GM23338 (cell line): ENCODE measurements at regions not wholly inside any gene's neighbourhood (a gene's known extent, or its start where the extent isn't known, plus 50 kb on each side); places are given as distances from the start of the nearest gene placed in this dataset.

ENCODE experiments used
- ATAC-seq: fragments of 200-7000 bp; cut with Tn5 transposase; 3 replicates; pipeline ENCODE4 v1.9.1; 2020
- DNase-seq: peaks from one replicate; pipeline ENCODE4 v3.0.0-alpha.2; 2015; ENCODE audit warnings: low spot score
- H2AFZ ChIP-seq: fragments of 200-600 bp; sonication (generic); 2 replicates; pipeline ENCODE4 v1.8.0; 2016; ENCODE audit warnings: antibody characterized with exemption, mild to moderate bottlenecking, moderate library complexity
- H3F3A ChIP-seq: fragments of 200-600 bp; sonication (generic); replicated peaks from 2 replicates; pipeline ENCODE4 v1.8.0; 2017; ENCODE audit warnings: antibody characterized with exemption, mixed run types, low read depth
- H3K27ac ChIP-seq: fragments of 200-600 bp; sonication (generic); 2 replicates; pipeline ENCODE4 v1.6.1; 2016; ENCODE audit warnings: low read depth
- H3K27me3 ChIP-seq: fragments of 200-600 bp; sonication (generic); 2 replicates; pipeline ENCODE4 v1.8.0; 2016; ENCODE audit warnings: mild to moderate bottlenecking, mixed run types, moderate library complexity; ENCODE audit not compliant: insufficient read depth
- H3K36me3 ChIP-seq: fragments of 200-600 bp; sonication (generic); 2 replicates; pipeline ENCODE4 v1.8.0; 2016; ENCODE audit warnings: mild to moderate bottlenecking; ENCODE audit not compliant: insufficient read depth
- H3K4me1 ChIP-seq: fragments of 200-600 bp; sonication (generic); 2 replicates; pipeline ENCODE4 v1.8.0; 2016; ENCODE audit warnings: mild to moderate bottlenecking, moderate library complexity; ENCODE audit not compliant: insufficient read depth
- H3K4me2 ChIP-seq: fragments of 200-600 bp; sonication (generic); 2 replicates; pipeline ENCODE4 v1.7.1; 2017; ENCODE audit warnings: mixed run types
- H3K4me3 ChIP-seq: fragments of 200-600 bp; sonication (generic); 2 replicates; pipeline ENCODE4 v1.6.1; 2016; ENCODE audit warnings: mixed run types
- H3K79me2 ChIP-seq: fragments of 200-600 bp; sonication (generic); replicated peaks from 2 replicates; pipeline ENCODE4 v1.8.0; 2017; ENCODE audit warnings: mild to moderate bottlenecking; ENCODE audit not compliant: insufficient read depth
- H3K9me2 ChIP-seq: fragments of 200-600 bp; sonication (generic); 2 replicates; pipeline ENCODE4 v1.8.0; 2017; ENCODE audit not compliant: insufficient read depth
- H4K20me1 ChIP-seq: fragments of 200-600 bp; sonication (generic); replicated peaks from 2 replicates; pipeline ENCODE4 v1.8.0; 2017; ENCODE audit warnings: mild to moderate bottlenecking; ENCODE audit not compliant: insufficient read depth
- H3K27ac Mint-ChIP-seq: 2 replicates; pipeline ENCODE4 v1.8.0; 2020; ENCODE audit warnings: inconsistent platforms, mild to moderate bottlenecking, moderate library complexity, mixed read lengths
- H3K27me3 Mint-ChIP-seq: 3 replicates; pipeline ENCODE4 v1.8.0; 2022; ENCODE audit warnings: low read depth, mild to moderate bottlenecking, moderate library complexity, mixed read lengths, inconsistent platforms; ENCODE audit not compliant: insufficient read depth, poor library complexity
- H3K36me3 Mint-ChIP-seq: 3 replicates; pipeline ENCODE4 v1.8.0; 2021; ENCODE audit warnings: low read depth, mild to moderate bottlenecking, inconsistent platforms, moderate library complexity, mixed read lengths
- H3K4me1 Mint-ChIP-seq: 3 replicates; pipeline ENCODE4 v1.8.0; 2020; ENCODE audit warnings: mild to moderate bottlenecking, inconsistent platforms, mixed read lengths
- H3K4me3 Mint-ChIP-seq: 3 replicates; pipeline ENCODE4 v1.8.0; 2021; ENCODE audit warnings: moderate library complexity, mild to moderate bottlenecking, inconsistent platforms, mixed read lengths
- H3K9me3 Mint-ChIP-seq: 3 replicates; pipeline ENCODE4 v1.8.0; 2020; ENCODE audit warnings: moderate library complexity, mild to moderate bottlenecking, inconsistent platforms, mixed read lengths
- CREB1 ChIP-seq: fragments of 250-450 bp; sonication (Bioruptor Pico); IDR thresholded peaks from 2 replicates; pipeline ENCODE4 v1.5.0; 2020; ENCODE audit warnings: low read depth, mild to moderate bottlenecking, moderate library complexity
- EZH2 ChIP-seq: fragments of 200-600 bp; sonication (generic); IDR thresholded peaks from one replicate; pipeline ENCODE4 v1.8.0; 2017; ENCODE audit warnings: antibody characterized with exemption, mild to moderate bottlenecking, low read depth; ENCODE audit not compliant: unreplicated experiment
- EZH2phosphoT487 ChIP-seq: fragments of 200-600 bp; sonication (generic); IDR thresholded peaks from one replicate; pipeline ENCODE4 v1.8.1; 2018; ENCODE audit warnings: antibody characterized with exemption; ENCODE audit not compliant: unreplicated experiment
- JUNB ChIP-seq: IDR thresholded peaks from one replicate; pipeline ENCODE4 v1.6.1; 2016; ENCODE audit warnings: antibody characterized with exemption; ENCODE audit not compliant: unreplicated experiment
- NANOG ChIP-seq: IDR thresholded peaks from 2 replicates; pipeline ENCODE4 v1.6.1; 2016; ENCODE audit warnings: antibody characterized with exemption, borderline replicate concordance
- POLR2AphosphoS5 ChIP-seq: IDR thresholded peaks from 2 replicates; pipeline ENCODE4 v1.6.1; 2016; ENCODE audit warnings: antibody characterized with exemption, low read depth
- REST ChIP-seq: IDR thresholded peaks from one replicate; pipeline ENCODE4 v1.6.1; 2018; ENCODE audit warnings: antibody characterized with exemption; ENCODE audit not compliant: unreplicated experiment
- STAT1 ChIP-seq: IDR thresholded peaks from one replicate; pipeline ENCODE4 v1.6.1; 2016; ENCODE audit warnings: antibody characterized with exemption; ENCODE audit not compliant: unreplicated experiment
- ZNF114 ChIP-seq: fragments of 250-450 bp; sonication (Bioruptor Pico); IDR thresholded peaks from 2 replicates; pipeline ENCODE4 v1.5.0; 2020; ENCODE audit warnings: mild to moderate bottlenecking, moderate library complexity
- ZNF331 ChIP-seq: fragments of 250-450 bp; sonication (Bioruptor Pico); IDR thresholded peaks from 2 replicates; pipeline ENCODE4 v1.5.0; 2020; ENCODE audit warnings: low read depth, mild to moderate bottlenecking, moderate library complexity
- ZNF462 ChIP-seq: fragments of 250-450 bp; sonication (Bioruptor Pico); IDR thresholded peaks from 2 replicates; pipeline ENCODE4 v1.5.0; 2020; ENCODE audit warnings: mild to moderate bottlenecking, moderate library complexity
- TF ChIP-seq, protein P1 (sequence below): IDR thresholded peaks from 2 replicates; pipeline ENCODE4 v1.6.1; 2016; ENCODE audit warnings: antibody characterized with exemption
- TF ChIP-seq, protein P2 (sequence below), 2 experiments: fragments of 200-600 bp in 1 of 2; sonication (generic) in 1 of 2; conservative IDR thresholded peaks; 2 replicates each; pipeline versions ENCODE4 v1.5.1 to v1.6.1; 2016 to 2017; ENCODE audit warnings: antibody characterized with exemption in 2 of 2, low read depth in 2 of 2, mild to moderate bottlenecking in 2 of 2, moderate library complexity in 1 of 2

- ATAC-seq, result no peak
- Histone ChIP-seq H3F3A (no peaks in the 10 kb centered on the region), H3K27ac (no peak overlapping the region), H3K27me3 (no peaks in the 10 kb centered on the region), H3K9me2 (no peaks in the 10 kb centered on the region), H3K4me3 (no peak overlapping the region), H3K4me2 (no peak overlapping the region), H2AFZ (no peak overlapping the region), H3K4me1 (no peaks in the 10 kb centered on the region), H3K36me3 (no peaks in the 10 kb centered on the region), H4K20me1 (no peaks in the 10 kb centered on the region), H3K79me2 (no peaks in the 10 kb centered on the region)
- Mint-ChIP-seq H3K4me1 (peaks cover 4% of the 10 kb centered on the region; the same call in 2 of the 3 replicates), H3K4me3 (no peak overlapping the region), H3K27ac (no peak overlapping the region), H3K36me3 (peaks cover 5% of the 10 kb centered on the region; the same call in 2 of the 3 replicates), H3K9me3 (peaks cover 10% of the 10 kb centered on the region), H3K27me3 (peaks cover 3% of the 10 kb centered on the region)
- TF ChIP-seq, protein P1, sequence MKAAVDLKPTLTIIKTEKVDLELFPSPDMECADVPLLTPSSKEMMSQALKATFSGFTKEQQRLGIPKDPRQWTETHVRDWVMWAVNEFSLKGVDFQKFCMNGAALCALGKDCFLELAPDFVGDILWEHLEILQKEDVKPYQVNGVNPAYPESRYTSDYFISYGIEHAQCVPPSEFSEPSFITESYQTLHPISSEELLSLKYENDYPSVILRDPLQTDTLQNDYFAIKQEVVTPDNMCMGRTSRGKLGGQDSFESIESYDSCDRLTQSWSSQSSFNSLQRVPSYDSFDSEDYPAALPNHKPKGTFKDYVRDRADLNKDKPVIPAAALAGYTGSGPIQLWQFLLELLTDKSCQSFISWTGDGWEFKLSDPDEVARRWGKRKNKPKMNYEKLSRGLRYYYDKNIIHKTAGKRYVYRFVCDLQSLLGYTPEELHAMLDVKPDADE, result no peak
- TF ChIP-seq REST (no peak), NANOG (no peak), POLR2AphosphoS5 (no peak), CREB1 (CRISPR knock-in tag) (no peak), ZNF114 (no peak), STAT1 (no peak), ZNF331 (CRISPR knock-in tag) (no peak), EZH2phosphoT487 (no peak), EZH2 (no peak), JUNB (no peak), ZNF462 (no peak)
- TF ChIP-seq, protein P2, sequence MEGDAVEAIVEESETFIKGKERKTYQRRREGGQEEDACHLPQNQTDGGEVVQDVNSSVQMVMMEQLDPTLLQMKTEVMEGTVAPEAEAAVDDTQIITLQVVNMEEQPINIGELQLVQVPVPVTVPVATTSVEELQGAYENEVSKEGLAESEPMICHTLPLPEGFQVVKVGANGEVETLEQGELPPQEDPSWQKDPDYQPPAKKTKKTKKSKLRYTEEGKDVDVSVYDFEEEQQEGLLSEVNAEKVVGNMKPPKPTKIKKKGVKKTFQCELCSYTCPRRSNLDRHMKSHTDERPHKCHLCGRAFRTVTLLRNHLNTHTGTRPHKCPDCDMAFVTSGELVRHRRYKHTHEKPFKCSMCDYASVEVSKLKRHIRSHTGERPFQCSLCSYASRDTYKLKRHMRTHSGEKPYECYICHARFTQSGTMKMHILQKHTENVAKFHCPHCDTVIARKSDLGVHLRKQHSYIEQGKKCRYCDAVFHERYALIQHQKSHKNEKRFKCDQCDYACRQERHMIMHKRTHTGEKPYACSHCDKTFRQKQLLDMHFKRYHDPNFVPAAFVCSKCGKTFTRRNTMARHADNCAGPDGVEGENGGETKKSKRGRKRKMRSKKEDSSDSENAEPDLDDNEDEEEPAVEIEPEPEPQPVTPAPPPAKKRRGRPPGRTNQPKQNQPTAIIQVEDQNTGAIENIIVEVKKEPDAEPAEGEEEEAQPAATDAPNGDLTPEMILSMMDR (conservative IDR thresholded peaks at IDR 0.05; ENCODE audit: low read depth in 2 of 2), result no peak
- no peak for DNase-seq
These were observed 830.9 kb upstream of the AGA start for GRCh38 chr4:178273168-178273567.
